Thyroid gland (tissue), 4 donors: ENCODE measurements at regions not wholly inside any gene's neighbourhood (a gene's known extent, or its start where the extent isn't known, plus 50 kb on each side); places are given as distances from the start of the nearest gene placed in this dataset.

Experiments used
- DNase-seq, 2 donors: peaks; one replicate each; pipeline ENCODE4 v3.0.0-alpha.2; 2019
- H3K27ac ChIP-seq, 3 donors: fragments of 200-600 bp; sonication (generic); 1 replicate in 2 of 3; 2 replicates in 1 of 3; pipeline ENCODE4 v1.5.1; 2016 to 2019; ENCODE audit warnings: mild to moderate bottlenecking in 1 of 3, moderate library complexity in 1 of 3
- H3K27me3 ChIP-seq: fragments of 200-600 bp; sonication (generic); one replicate; pipeline ENCODE4 v1.5.1; 2019
- H3K36me3 ChIP-seq, 2 donors: fragments of 200-600 bp; sonication (generic); one replicate each; pipeline ENCODE4 v1.5.1; 2016 to 2019
- H3K4me1 ChIP-seq, 2 donors: fragments of 200-600 bp; sonication (generic); one replicate each; pipeline ENCODE4 v1.5.1; 2017 to 2019
- H3K4me3 ChIP-seq, 3 donors: fragments of 200-600 bp; sonication (generic); replicated peaks in 1 of 3; 1 replicate in 2 of 3; 2 replicates in 1 of 3; pipeline ENCODE4 v1.5.1; 2016; ENCODE audit warnings: mild to moderate bottlenecking in 1 of 3
- H3K9me3 ChIP-seq: fragments of 200-600 bp; sonication (generic); one replicate; pipeline ENCODE4 v1.5.1; 2017
- POLR2A ChIP-seq, 2 donors: fragments of 450-650 bp; IDR thresholded peaks; one replicate each; pipeline ENCODE4 v1.6.1; 2017; ENCODE audit warnings: antibody characterized with exemption in 2 of 2, mild to moderate bottlenecking in 2 of 2, moderate library complexity in 1 of 2
- WGBS, 2 donors: methylation state at CpG; one replicate each; pipeline ENCODE4 v1.1.5; 2017; 5-methylcytosine and 5-hydroxymethylcytosine counted together
- intact Hi-C: fragments of 100-400 bp; cut with DNase I; formaldehyde crosslinking; loops from one replicate; pipeline ENCODE4 v1.15.1; 2023
- TF ChIP-seq, protein P1 (sequence below), 6 experiments: fragments of 200-600 bp in 3 of 6; fragments of 450-650 bp in 3 of 6; sonication (generic) in 3 of 6; IDR thresholded peaks; one replicate each; pipeline ENCODE4 v1.5.1; 2016 to 2019; ENCODE audit warnings: antibody characterized with exemption in 6 of 6, mild to moderate bottlenecking in 2 of 6, inconsistent platforms in 1 of 6, moderate library complexity in 1 of 6

DNA sequence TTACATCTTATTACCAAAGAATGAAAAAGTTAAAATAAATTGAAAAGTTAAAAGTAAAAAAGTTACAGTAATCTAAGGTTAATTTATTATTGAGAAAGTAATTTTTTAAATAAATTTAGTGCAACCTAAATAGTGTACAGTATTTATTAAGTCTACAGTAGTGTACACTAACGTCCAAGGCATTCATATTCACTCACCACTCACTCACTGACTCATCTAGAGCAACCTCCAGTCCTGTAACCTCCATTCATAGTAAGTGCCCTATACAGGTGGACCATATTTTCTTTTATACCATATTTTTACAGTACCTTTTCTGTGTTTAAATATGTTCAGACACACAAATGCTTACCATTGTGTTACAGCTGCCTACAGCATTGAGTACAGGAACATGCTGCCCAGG is 624.7 kb upstream of the NOX3 start:
- Histone ChIP-seq H3K36me3 (no peaks in the 10 kb centered on the region), H3K9me3 (no peaks in the 10 kb centered on the region), H3K4me1 (no peaks in the 10 kb centered on the region), H3K4me3 (no peak overlapping the region), H3K27me3 (no peaks in the 10 kb centered on the region), H3K27ac (no peak overlapping the region)
- WGBS, 2 donors, result 89 to 90% methylated on average over 1 of the region's 1 CpG
- TF ChIP-seq, protein P1, sequence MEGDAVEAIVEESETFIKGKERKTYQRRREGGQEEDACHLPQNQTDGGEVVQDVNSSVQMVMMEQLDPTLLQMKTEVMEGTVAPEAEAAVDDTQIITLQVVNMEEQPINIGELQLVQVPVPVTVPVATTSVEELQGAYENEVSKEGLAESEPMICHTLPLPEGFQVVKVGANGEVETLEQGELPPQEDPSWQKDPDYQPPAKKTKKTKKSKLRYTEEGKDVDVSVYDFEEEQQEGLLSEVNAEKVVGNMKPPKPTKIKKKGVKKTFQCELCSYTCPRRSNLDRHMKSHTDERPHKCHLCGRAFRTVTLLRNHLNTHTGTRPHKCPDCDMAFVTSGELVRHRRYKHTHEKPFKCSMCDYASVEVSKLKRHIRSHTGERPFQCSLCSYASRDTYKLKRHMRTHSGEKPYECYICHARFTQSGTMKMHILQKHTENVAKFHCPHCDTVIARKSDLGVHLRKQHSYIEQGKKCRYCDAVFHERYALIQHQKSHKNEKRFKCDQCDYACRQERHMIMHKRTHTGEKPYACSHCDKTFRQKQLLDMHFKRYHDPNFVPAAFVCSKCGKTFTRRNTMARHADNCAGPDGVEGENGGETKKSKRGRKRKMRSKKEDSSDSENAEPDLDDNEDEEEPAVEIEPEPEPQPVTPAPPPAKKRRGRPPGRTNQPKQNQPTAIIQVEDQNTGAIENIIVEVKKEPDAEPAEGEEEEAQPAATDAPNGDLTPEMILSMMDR (IDR thresholded peaks at IDR 0.05), result no peak
- TF ChIP-seq POLR2A (IDR thresholded peaks at IDR 0.05), result no peak
- DNase-seq, result no peak
- intact Hi-C loops, result no loop called here

DNA sequence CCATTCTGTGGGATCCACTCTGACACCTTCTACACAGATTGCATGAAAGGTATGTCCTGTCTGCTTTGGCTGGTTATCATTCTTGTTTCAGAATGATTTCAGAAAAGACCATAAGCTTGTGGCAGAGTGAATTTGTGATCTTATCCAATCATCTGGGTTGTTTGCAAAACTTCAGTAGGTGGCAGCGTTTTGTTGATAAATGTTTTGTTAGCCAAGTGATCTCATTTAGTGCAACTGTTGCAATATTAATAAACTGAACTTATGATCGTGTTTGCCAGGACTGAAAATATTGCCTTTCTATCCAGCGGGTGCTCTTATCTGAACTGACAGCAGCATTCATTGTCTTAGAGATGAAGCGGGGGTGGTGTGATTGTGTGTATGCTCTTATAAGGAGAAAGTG is 613.2 kb upstream of the NOX3 start:
- intact Hi-C loops, result no loop called here
- DNase-seq, result no peak
- H3K27me3 ChIP-seq, result no peaks in the 10 kb centered on the region
- no peaks in the 10 kb centered on the region for H3K9me3 ChIP-seq
- no peak for TF ChIP-seq POLR2A (IDR thresholded peaks at IDR 0.05)
- TF ChIP-seq, protein P1 (IDR thresholded peaks at IDR 0.05), result no peak
- WGBS, 2 donors, result 70 to 72% methylated on average over 4 of the region's 4 CpGs
- no peak overlapping the region for H3K27ac ChIP-seq
- no peak overlapping the region for H3K4me3 ChIP-seq
- H3K36me3 ChIP-seq, result no peaks in the 10 kb centered on the region
- H3K4me1 ChIP-seq, result no peaks in the 10 kb centered on the region

DNA sequence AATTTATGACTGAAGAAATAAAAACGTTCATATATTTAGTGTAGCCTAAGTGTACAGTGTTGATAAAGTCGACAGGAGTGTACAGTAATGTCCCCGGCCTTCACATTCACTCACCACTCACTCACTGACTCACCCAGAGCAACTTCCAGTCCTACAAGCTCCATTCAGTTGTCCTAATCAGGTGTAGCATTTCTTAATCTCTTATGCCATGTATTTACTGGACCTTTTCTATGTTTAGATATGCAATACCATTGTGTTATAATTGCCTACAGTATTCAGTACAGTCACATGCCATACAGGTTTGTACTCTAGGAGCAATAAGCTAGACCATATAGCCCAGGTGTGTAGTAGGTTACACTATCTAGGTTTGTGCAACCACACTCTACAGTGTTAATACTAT is 610.2 kb upstream of the NOX3 start:
- no peak overlapping the region for H3K27ac ChIP-seq
- H3K36me3 ChIP-seq, result no peaks in the 10 kb centered on the region
- H3K27me3 ChIP-seq, result no peaks in the 10 kb centered on the region
- 85 to 87% methylated on average over 3 of the region's 3 CpGs for WGBS, 2 donors
- TF ChIP-seq, protein P1 (IDR thresholded peaks at IDR 0.05), result no peak
- no peak for TF ChIP-seq POLR2A (IDR thresholded peaks at IDR 0.05)
- no peak overlapping the region for H3K4me3 ChIP-seq
- H3K4me1 ChIP-seq, result no peaks in the 10 kb centered on the region
- no peaks in the 10 kb centered on the region for H3K9me3 ChIP-seq
- intact Hi-C loops, result no loop called here
- no peak for DNase-seq

DNA sequence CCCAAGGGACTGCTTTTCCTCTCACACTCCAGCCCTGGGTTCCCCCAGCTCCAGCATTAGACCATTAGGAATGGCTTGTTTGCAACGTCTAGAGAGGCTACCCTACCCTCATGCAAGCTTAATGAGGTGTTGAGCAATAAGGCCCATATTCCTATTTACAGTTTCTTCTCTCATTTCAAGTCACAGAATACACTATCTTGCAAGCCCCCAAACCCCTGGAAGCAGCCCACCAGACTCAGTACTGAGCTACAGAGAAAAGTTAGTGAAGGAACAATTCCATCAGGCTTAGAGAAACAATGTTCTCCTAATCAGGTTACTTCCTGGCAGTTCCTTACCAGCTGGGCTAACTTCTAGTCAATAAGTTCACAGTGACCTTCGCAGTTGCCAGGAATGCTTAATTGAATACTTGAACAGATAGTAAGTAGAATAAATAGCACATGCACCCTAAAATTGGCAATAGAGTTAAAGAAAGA is 606.5 kb upstream of the NOX3 start:
- Histone ChIP-seq H3K4me1 (no peaks in the 10 kb centered on the region), H3K4me3 (no peak overlapping the region), H3K9me3 (no peaks in the 10 kb centered on the region), H3K36me3 (no peaks in the 10 kb centered on the region), H3K27ac (no peak overlapping the region), H3K27me3 (no peaks in the 10 kb centered on the region)
- intact Hi-C loops, result no loop called here
- TF ChIP-seq, protein P1 (IDR thresholded peaks at IDR 0.05), result no peak
- TF ChIP-seq POLR2A (IDR thresholded peaks at IDR 0.05), result no peak
- WGBS, 2 donors, result 58 to 64% methylated on average over 2 of the region's 2 CpGs
- no peak for DNase-seq

DNA sequence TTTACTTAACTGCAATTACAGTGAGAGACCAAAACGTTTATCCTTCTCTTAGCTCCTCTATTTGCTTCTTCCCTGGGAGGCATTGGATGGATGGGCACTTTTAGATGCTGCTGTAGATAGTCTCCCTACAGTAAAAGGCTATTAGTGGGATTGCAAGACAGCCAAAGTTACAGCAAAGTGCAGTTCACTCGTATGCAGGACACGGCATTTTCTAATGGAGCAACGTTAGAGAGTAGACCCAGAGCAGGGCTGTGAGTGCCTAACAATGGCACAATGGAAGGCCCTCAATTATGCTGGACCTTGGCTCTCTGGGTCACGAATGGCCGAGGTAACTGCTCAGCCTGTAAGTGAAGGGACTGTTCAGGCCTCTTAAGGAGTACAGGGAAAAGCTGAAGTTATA is 605.8 kb upstream of the NOX3 start:
- DNase-seq, result no peak
- no peak overlapping the region for H3K27ac ChIP-seq
- WGBS, 2 donors, result 67 to 68% methylated on average over 6 of the region's 6 CpGs
- no peaks in the 10 kb centered on the region for H3K27me3 ChIP-seq
- H3K9me3 ChIP-seq, result no peaks in the 10 kb centered on the region
- intact Hi-C loops, result no loop called here
- TF ChIP-seq, protein P1 (IDR thresholded peaks at IDR 0.05), result no peak
- TF ChIP-seq POLR2A (IDR thresholded peaks at IDR 0.05), result no peak
- no peaks in the 10 kb centered on the region for H3K36me3 ChIP-seq
- H3K4me1 ChIP-seq, result no peaks in the 10 kb centered on the region
- no peak overlapping the region for H3K4me3 ChIP-seq
